Natural killer cell (primary cell): ENCODE measurements at regions not wholly inside any gene's neighbourhood (a gene's known extent, or its start where the extent isn't known, plus 50 kb on each side); places are given as distances from the start of the nearest gene placed in this dataset.

Experiments used
- ATAC-seq, 3 donors: fragments of 150-1000 bp in 2 of 3; fragments of 200-7000 bp in 1 of 3; cut with Tn5 transposase; 1 replicate in 1 of 3; 2 replicates in 2 of 3; pipeline ENCODE4 v1.10.0; 2021; ENCODE audit warnings: mild to moderate bottlenecking in 2 of 3, moderate library complexity in 2 of 3
- DNase-seq, 2 donors: peaks; one replicate each; pipeline versions ENCODE4 v3.0.0 to v3.0.0-alpha.2; 2013 to 2021; ENCODE audit warnings: mixed read lengths in 1 of 2
- H3K27ac ChIP-seq: one replicate; pipeline ENCODE4 v1.5.1; 2013; ENCODE audit warnings: mild to moderate bottlenecking, low read length
- H3K27me3 ChIP-seq: one replicate; pipeline ENCODE4 v1.6.1; 2013; ENCODE audit warnings: low read length; ENCODE audit not compliant: control insufficient read depth, insufficient read depth
- H3K36me3 ChIP-seq: one replicate; pipeline ENCODE4 v1.6.1; 2013; ENCODE audit warnings: low read length; ENCODE audit not compliant: control insufficient read depth, insufficient read depth
- H3K4me1 ChIP-seq: one replicate; pipeline ENCODE4 v1.6.1; 2013; ENCODE audit warnings: low read length; ENCODE audit not compliant: control insufficient read depth, insufficient read depth
- H3K4me3 ChIP-seq: one replicate; pipeline ENCODE4 v1.5.1; 2013; ENCODE audit warnings: low read length
- H3K9me3 ChIP-seq: one replicate; pipeline ENCODE4 v1.6.1; 2013; ENCODE audit warnings: low read length; ENCODE audit not compliant: control insufficient read depth, insufficient read depth
- H3K27ac Mint-ChIP-seq, 2 donors: one replicate each; pipeline ENCODE4 v1.8.0; 2022; ENCODE audit warnings: mild to moderate bottlenecking in 2 of 2, mixed read lengths in 2 of 2, moderate library complexity in 1 of 2
- H3K27me3 Mint-ChIP-seq, 2 donors: one replicate each; pipeline ENCODE4 v1.8.0; 2022; ENCODE audit warnings: low read depth in 2 of 2, mixed read lengths in 2 of 2
- H3K36me3 Mint-ChIP-seq: one replicate; pipeline ENCODE4 v1.8.0; 2022; ENCODE audit warnings: mixed read lengths
- H3K4me1 Mint-ChIP-seq, 2 donors: one replicate each; pipeline ENCODE4 v1.8.0; 2022; ENCODE audit warnings: mixed read lengths in 2 of 2
- H3K4me3 Mint-ChIP-seq: one replicate; pipeline ENCODE4 v1.8.0; 2022; ENCODE audit warnings: mild to moderate bottlenecking, moderate library complexity, mixed read lengths
- H3K9me3 Mint-ChIP-seq, 2 donors: one replicate each; pipeline ENCODE4 v1.8.0; 2022; ENCODE audit warnings: mixed read lengths in 2 of 2
- WGBS: methylation state at CpG from one replicate; pipeline ENCODE4 v1.1.7; 2013; ENCODE audit warnings: missing lambda C conversion rate; ENCODE audit not compliant: insufficient coverage; 5-methylcytosine and 5-hydroxymethylcytosine counted together
- intact Hi-C: fragments of 100-400 bp; cut with micrococcal nuclease; formaldehyde crosslinking; loops from one replicate; pipeline ENCODE4 v1.14.2; 2022
- TF ChIP-seq, protein P1 (sequence below): fragments of 200-600 bp; IDR thresholded peaks from one replicate; pipeline ENCODE4 v1.8.0; 2022; ENCODE audit warnings: antibody characterized with exemption

DNA sequence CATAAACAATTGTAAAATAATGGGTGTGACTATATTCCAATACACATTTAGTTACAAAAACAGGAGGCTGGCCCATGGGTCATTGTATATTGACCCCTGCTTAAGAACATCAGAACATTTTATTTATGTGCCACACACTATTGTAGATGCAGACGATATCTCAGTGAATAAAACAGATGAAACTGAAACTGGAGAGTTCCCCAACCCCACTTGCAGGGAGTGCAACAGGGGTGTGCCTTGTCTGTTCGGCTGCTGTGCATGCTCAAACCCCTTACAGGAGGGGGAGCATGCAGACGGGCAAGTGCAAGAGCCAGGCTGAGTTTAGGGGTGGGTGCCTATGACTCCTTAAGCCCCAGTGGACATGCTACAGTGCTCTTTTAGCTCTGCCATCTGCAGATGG lies 509.6 kb downstream of the IGSF11 start:
- no peaks in the 10 kb centered on the region for H3K36me3 Mint-ChIP-seq
- no peak overlapping the region for H3K27ac ChIP-seq
- no peaks in the 10 kb centered on the region for H3K4me1 Mint-ChIP-seq
- no peaks in the 10 kb centered on the region for H3K4me1 ChIP-seq
- no peaks in the 10 kb centered on the region for H3K27me3 Mint-ChIP-seq
- TF ChIP-seq, protein P1, sequence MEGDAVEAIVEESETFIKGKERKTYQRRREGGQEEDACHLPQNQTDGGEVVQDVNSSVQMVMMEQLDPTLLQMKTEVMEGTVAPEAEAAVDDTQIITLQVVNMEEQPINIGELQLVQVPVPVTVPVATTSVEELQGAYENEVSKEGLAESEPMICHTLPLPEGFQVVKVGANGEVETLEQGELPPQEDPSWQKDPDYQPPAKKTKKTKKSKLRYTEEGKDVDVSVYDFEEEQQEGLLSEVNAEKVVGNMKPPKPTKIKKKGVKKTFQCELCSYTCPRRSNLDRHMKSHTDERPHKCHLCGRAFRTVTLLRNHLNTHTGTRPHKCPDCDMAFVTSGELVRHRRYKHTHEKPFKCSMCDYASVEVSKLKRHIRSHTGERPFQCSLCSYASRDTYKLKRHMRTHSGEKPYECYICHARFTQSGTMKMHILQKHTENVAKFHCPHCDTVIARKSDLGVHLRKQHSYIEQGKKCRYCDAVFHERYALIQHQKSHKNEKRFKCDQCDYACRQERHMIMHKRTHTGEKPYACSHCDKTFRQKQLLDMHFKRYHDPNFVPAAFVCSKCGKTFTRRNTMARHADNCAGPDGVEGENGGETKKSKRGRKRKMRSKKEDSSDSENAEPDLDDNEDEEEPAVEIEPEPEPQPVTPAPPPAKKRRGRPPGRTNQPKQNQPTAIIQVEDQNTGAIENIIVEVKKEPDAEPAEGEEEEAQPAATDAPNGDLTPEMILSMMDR = no peak
- no peak for ATAC-seq
- H3K4me3 ChIP-seq = no peak overlapping the region
- H3K9me3 ChIP-seq = peaks cover 8% of the 10 kb centered on the region
- peaks cover 14 to 19% of the 10 kb centered on the region in 2 donors for H3K9me3 Mint-ChIP-seq
- DNase-seq = no peak
- no peaks in the 10 kb centered on the region for H3K27me3 ChIP-seq
- 86% methylated on average over 3 of the region's 3 CpGs for WGBS
- intact Hi-C loops = no loop called here
- no peaks in the 10 kb centered on the region for H3K36me3 ChIP-seq
- no peak overlapping the region for H3K27ac Mint-ChIP-seq
- H3K4me3 Mint-ChIP-seq = no peak overlapping the region

DNA sequence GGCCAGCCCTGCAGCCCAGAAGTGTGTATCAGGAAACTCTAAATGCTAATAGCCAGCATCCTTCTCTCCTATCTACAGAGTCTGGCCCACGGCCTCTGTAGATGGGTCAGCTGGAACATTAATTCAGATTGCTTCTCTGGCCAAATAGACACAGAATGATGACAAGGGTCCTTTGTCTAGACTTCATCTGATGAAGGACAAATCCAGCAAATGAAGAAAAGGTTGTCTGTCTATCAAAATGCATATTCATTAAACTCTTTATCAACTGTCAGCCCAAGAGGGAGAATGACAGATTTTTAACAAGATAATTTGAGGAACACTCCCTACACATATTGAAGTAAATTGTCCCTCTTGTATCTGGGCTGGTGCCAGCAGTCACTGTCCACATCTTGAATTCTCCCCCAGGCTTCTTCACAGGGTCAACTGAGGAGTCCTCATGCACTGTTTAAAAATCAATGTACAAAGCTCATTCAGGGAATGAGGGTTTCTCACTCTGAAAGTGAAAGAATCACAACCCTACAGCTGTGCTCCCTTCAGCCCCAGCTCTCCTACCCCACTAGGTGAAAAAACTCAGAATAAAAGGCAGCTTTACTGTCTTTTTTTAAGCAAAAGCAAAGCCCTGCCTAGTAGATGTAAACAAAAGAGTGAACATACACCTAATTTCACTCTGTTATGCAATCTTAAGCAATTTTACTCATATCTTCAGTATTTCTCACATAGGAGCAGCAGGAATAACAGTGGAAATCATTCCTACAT lies 507.7 kb downstream of the IGSF11 start:
- DNase-seq (no peak), ATAC-seq (no peak)
- Mint-ChIP-seq H3K27ac (no peak overlapping the region), H3K4me3 (no peak overlapping the region), H3K36me3 (no peaks in the 10 kb centered on the region), H3K9me3 (peaks cover 17 to 18% of the 10 kb centered on the region in 2 donors), H3K27me3 (no peaks in the 10 kb centered on the region), H3K4me1 (no peaks in the 10 kb centered on the region)
- no peaks in the 10 kb centered on the region for H3K4me1 ChIP-seq
- H3K9me3 ChIP-seq = peaks cover 8% of the 10 kb centered on the region
- TF ChIP-seq, protein P1 = no peak
- no peaks in the 10 kb centered on the region for H3K36me3 ChIP-seq
- H3K27me3 ChIP-seq = no peaks in the 10 kb centered on the region
- intact Hi-C loops = no loop called here
- H3K4me3 ChIP-seq = no peak overlapping the region
- no peak overlapping the region for H3K27ac ChIP-seq
- 67% methylated on average over 1 of the region's 1 CpG for WGBS

DNA sequence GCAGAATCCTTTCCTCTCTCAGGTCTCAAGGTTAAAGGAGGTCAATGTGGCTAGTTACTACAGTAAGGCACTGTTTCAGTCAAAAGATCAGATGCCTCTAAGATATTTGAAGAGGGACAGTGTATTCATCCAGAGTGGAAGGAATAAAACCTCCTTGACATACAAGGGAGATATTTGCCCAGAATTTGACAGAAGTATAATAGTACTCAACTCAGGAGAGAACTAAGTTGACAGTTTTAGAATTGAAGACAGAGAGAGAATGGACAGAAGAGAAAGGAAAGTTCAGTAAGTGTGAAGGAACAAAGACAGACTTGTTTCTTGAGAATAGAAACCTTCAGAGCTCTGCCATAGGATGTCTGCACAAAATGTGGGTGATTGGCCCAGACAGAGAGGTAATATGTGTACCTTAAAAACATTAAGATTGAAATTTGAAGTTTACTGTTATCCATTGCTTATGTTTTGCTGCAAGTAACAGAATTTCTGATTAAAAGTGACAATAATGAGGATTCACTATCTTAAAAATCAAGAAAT lies 507.1 kb downstream of the IGSF11 start:
- Histone ChIP-seq H3K27ac (no peak overlapping the region), H3K36me3 (no peaks in the 10 kb centered on the region), H3K4me1 (no peaks in the 10 kb centered on the region), H3K9me3 (peaks cover 8% of the 10 kb centered on the region), H3K4me3 (no peak overlapping the region), H3K27me3 (no peaks in the 10 kb centered on the region)
- Mint-ChIP-seq H3K27me3 (no peaks in the 10 kb centered on the region), H3K4me1 (no peaks in the 10 kb centered on the region), H3K27ac (no peak overlapping the region), H3K4me3 (no peak overlapping the region), H3K36me3 (no peaks in the 10 kb centered on the region), H3K9me3 (peaks cover 17 to 18% of the 10 kb centered on the region in 2 donors)
- intact Hi-C loops = no loop called here
- TF ChIP-seq, protein P1 = no peak
- no peak for DNase-seq
- ATAC-seq = no peak

DNA sequence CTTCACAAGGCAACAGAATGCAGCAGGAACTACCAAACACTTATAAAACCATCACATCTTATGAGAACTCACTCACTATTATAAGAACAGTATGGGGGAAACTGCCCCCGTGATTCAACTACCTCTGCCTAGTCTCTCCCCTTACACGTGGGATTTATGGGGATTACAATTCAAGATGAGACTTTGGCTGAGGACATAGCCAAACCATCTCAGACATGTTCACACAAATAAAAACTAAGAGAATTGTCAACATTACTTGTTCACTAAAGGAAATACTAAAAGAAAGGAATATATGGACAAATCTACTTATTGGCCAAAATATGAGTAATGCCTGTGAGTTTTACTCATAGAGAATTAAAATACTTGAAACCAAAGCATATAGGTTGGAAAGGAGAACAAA lies 505.1 kb downstream of the IGSF11 start:
- Mint-ChIP-seq H3K27ac (no peak overlapping the region), H3K36me3 (no peaks in the 10 kb centered on the region), H3K4me3 (no peak overlapping the region), H3K9me3 (peaks cover 16 to 18% of the 10 kb centered on the region in 2 donors), H3K27me3 (no peaks in the 10 kb centered on the region), H3K4me1 (no peaks in the 10 kb centered on the region)
- Histone ChIP-seq H3K4me3 (no peak overlapping the region), H3K27me3 (no peaks in the 10 kb centered on the region), H3K9me3 (peaks cover 8% of the 10 kb centered on the region), H3K36me3 (no peaks in the 10 kb centered on the region), H3K27ac (no peak overlapping the region), H3K4me1 (no peaks in the 10 kb centered on the region)
- ATAC-seq (no peak), DNase-seq (no peak)
- intact Hi-C loops = no loop called here
- WGBS = 76% methylated on average over 2 of the region's 2 CpGs
- TF ChIP-seq, protein P1 = no peak
